ENCODE measurements at regions not wholly inside any gene's neighbourhood (a gene's known extent, or its start where the extent isn't known, plus 50 kb on each side); places are given as distances from the start of the nearest gene placed in this dataset.

- ATAC-seq (ENCODE audit: low read depth) (no peak), DNase-seq (no peak)
- intact Hi-C loops (cut with micrococcal nuclease) = no loop called here
- no peaks in the 10 kb centered on the region for H3K36me3 Mint-ChIP-seq (ENCODE audit: low read depth)
- H3K4me3 Mint-ChIP-seq = no peak overlapping the region
- POLR2A ChIA-PET = no interaction called here
- H3K4me1 Mint-ChIP-seq = peaks cover 11% of the 10 kb centered on the region
- H3K27ac Mint-ChIP-seq = no peak overlapping the region
- H3K27me3 Mint-ChIP-seq = peaks cover 2% of the 10 kb centered on the region
- H3K9me3 Mint-ChIP-seq = peaks cover 9% of the 10 kb centered on the region
- CTCF ChIA-PET = no interaction called here
- no peak for TF ChIP-seq CTCF (IDR thresholded peaks at IDR 0.05)
Observed at GRCh38 chr4:14772388-14772787, 229.9 kb upstream of the CPEB2 start.

DNA sequence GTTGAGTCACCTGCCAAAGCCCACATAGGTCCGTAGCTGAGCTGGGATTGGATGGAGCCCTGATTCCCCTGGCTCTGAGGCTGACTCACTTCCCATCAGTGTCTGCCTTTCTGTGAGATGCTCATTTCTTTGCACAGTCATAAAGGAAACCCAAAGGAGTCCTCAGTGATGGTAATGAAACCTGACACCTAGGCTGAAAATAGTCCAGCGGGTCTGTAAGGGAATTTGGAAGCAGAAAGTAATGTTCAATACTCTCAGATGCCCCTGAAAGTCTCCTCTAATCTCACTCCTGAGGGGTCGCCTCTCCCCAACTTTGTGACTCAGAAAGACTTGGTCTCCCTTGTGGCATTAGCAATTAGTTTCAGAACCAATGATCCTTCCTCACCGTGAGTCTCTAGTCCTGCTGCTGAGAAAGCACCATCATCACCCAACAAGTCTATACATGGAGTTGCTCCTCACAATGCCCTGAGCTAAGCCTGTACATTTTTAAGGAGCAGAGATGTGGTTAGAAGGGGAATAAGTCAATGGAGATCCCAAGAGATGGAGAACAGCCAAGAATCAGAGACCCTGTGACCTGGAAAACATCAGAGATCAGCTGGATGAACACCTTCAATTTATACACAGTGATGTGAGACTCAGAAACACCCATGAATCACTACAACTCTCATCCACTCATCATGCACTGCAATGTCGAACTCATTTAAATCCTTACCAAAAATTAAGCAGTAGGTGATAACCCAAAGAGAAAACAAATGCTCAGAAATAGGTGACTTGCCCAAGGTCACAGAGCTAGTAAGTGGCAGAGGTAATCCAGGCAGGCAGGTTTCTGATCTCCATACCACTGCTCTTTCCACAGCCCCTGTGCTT lies 219.0 kb upstream of the CPEB2 start:
- Mint-ChIP-seq H3K36me3 (ENCODE audit: low read depth) (no peaks in the 10 kb centered on the region), H3K4me3 (no peak overlapping the region), H3K4me1 (no peaks in the 10 kb centered on the region), H3K9me3 (no peaks in the 10 kb centered on the region), H3K27me3 (no peaks in the 10 kb centered on the region), H3K27ac (no peak overlapping the region)
- intact Hi-C loops (cut with micrococcal nuclease) = no loop called here
- ATAC-seq (ENCODE audit: low read depth) = peak; percentile 57
- DNase-seq = no peak
- no peak for TF ChIP-seq CTCF (IDR thresholded peaks at IDR 0.05)
- ChIA-PET POLR2A (no interaction called here), CTCF (interaction anchor here (1.5 kb wide), 1 partner anchor 1127 kb away, joined by 3 read pairs; no protein-coding TSS in a partner anchor)

DNA sequence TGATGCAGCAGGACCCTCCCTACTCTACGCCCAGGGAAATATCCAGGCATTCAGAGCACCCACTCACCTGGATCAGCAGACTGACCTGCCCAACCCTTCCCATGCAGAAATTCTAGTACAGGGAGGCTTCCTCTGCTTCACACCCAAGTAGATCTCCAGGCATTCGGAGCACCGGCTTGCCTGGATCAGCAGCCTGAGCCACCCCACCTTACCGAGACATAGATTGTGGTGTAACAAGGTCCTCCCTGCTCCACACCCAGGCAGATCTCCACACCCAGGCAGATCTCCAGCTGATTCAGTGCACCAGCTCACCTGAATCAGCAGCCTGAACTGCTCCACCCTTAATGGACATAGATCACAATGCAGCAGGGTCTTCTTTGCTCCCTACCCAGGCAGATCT lies 215.1 kb upstream of the CPEB2 start:
- TF ChIP-seq CTCF (IDR thresholded peaks at IDR 0.05) = no peak
- Mint-ChIP-seq H3K27ac (no peak overlapping the region), H3K9me3 (peaks cover 5% of the 10 kb centered on the region), H3K36me3 (ENCODE audit: low read depth) (no peaks in the 10 kb centered on the region), H3K4me1 (no peaks in the 10 kb centered on the region), H3K4me3 (no peak overlapping the region), H3K27me3 (peaks cover 8% of the 10 kb centered on the region)
- no peak for DNase-seq
- intact Hi-C loops (cut with micrococcal nuclease) = loop anchor here (5.0 kb wide), 1 partner anchor 670 kb away; no protein-coding TSS in a partner anchor
- ATAC-seq (ENCODE audit: low read depth) = no peak
- POLR2A ChIA-PET = no interaction called here
- CTCF ChIA-PET = interaction anchor here (0.7 to 2.3 kb wide), 5 partner anchors 375 to 1135 kb away, joined by 3 to 21 read pairs (median 3); no protein-coding TSS in a partner anchor

- no peak overlapping the region for H3K4me3 Mint-ChIP-seq
- H3K4me1 Mint-ChIP-seq = no peaks in the 10 kb centered on the region
- H3K27ac Mint-ChIP-seq = no peak overlapping the region
- H3K36me3 Mint-ChIP-seq (ENCODE audit: low read depth) = no peaks in the 10 kb centered on the region
- ATAC-seq (ENCODE audit: low read depth) (peak; percentile 70), DNase-seq (no peak)
- TF ChIP-seq CTCF (IDR thresholded peaks at IDR 0.05) = no peak
- H3K9me3 Mint-ChIP-seq = peaks cover 5% of the 10 kb centered on the region
- intact Hi-C loops (cut with micrococcal nuclease) = loop anchor here (1.0 to 5.0 kb wide), 2 partner anchors 669 to 1132 kb away; no protein-coding TSS in a partner anchor
- POLR2A ChIA-PET = no interaction called here
- peaks cover 8% of the 10 kb centered on the region for H3K27me3 Mint-ChIP-seq
- CTCF ChIA-PET = interaction anchor here (0.7 to 2.3 kb wide), 5 partner anchors 374 to 1135 kb away, joined by 3 to 21 read pairs (median 3); no protein-coding TSS in a partner anchor
Observed at GRCh38 chr4:14787894-14788293, 214.4 kb upstream of the CPEB2 start.

DNA sequence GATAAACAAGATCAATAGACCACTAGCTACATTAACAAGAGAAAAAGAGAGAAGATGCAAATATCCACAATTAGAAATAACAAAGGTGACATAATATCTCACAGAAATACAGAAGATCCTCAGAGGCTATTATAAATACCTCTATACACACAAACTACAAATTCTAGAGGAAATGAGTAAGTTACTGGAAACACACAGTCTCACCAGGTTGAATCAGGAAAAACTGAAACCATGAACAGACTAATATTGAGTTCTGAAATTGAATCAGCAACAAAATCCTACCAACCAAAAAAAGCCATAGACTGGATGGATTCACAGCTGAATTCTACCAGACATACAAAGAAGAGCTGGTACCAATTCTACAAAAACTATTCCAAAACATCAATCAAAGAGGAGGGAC lies 211.8 kb upstream of the CPEB2 start:
- no peak for TF ChIP-seq CTCF (IDR thresholded peaks at IDR 0.05)
- Mint-ChIP-seq H3K4me3 (no peak overlapping the region), H3K9me3 (peaks cover 17% of the 10 kb centered on the region), H3K4me1 (no peaks in the 10 kb centered on the region), H3K36me3 (ENCODE audit: low read depth) (no peaks in the 10 kb centered on the region), H3K27ac (no peak overlapping the region), H3K27me3 (peaks cover 15% of the 10 kb centered on the region)
- ATAC-seq (ENCODE audit: low read depth) (no peak), DNase-seq (no peak)
- CTCF ChIA-PET = no interaction called here
- POLR2A ChIA-PET = no interaction called here
- intact Hi-C loops (cut with micrococcal nuclease) = no loop called here

Measured in activated B cell treated with CpG ODN at 0.5 μM for 24 hours (primary cell).